ENCODE measurements at regions not wholly inside any gene's neighbourhood (a gene's known extent, or its start where the extent isn't known, plus 50 kb on each side); places are given as distances from the start of the nearest gene placed in this dataset.

- no peak for DNase-seq (ENCODE audit: low read depth)
- TF ChIP-seq CTCF (conservative IDR thresholded peaks at IDR 0.05; ENCODE audit: low read length): no peak
- H3K4me3 ChIP-seq (ENCODE audit: low read length): no peak overlapping the region
Observed at GRCh38 chr4:138488533-138488932, 246.4 kb upstream of the SLC7A11 start.

GRCh38 chr4:138487670-138488069, 245.5 kb upstream of the SLC7A11 start:
- no peak for DNase-seq (ENCODE audit: low read depth)
- no peak overlapping the region for H3K4me3 ChIP-seq (ENCODE audit: low read length)
- no peak for TF ChIP-seq CTCF (conservative IDR thresholded peaks at IDR 0.05; ENCODE audit: low read length)

GRCh38 chr4:138487230-138487629, 245.1 kb upstream of the SLC7A11 start:
- H3K4me3 ChIP-seq (ENCODE audit: low read length): no peak overlapping the region
- TF ChIP-seq CTCF (conservative IDR thresholded peaks at IDR 0.05; ENCODE audit: low read length): no peak
- DNase-seq (ENCODE audit: low read depth): no peak

GRCh38 chr4:138485498-138485897, 243.3 kb upstream of the SLC7A11 start:
- TF ChIP-seq CTCF (conservative IDR thresholded peaks at IDR 0.05; ENCODE audit: low read length): no peak
- H3K4me3 ChIP-seq (ENCODE audit: low read length): no peak overlapping the region
- DNase-seq (ENCODE audit: low read depth): no peak

- no peak for TF ChIP-seq CTCF (conservative IDR thresholded peaks at IDR 0.05; ENCODE audit: low read length)
- no peak overlapping the region for H3K4me3 ChIP-seq (ENCODE audit: low read length)
- no peak for DNase-seq (ENCODE audit: low read depth)
Observed at GRCh38 chr4:138475116-138475515, 233.0 kb upstream of the SLC7A11 start.

- H3K4me3 ChIP-seq (ENCODE audit: low read length): no peak overlapping the region
- DNase-seq (ENCODE audit: low read depth): no peak
- no peak for TF ChIP-seq CTCF (conservative IDR thresholded peaks at IDR 0.05; ENCODE audit: low read length)
Observed at GRCh38 chr4:138473339-138473738, 231.2 kb upstream of the SLC7A11 start.

- H3K4me3 ChIP-seq (ENCODE audit: low read length): no peak overlapping the region
- TF ChIP-seq CTCF (conservative IDR thresholded peaks at IDR 0.05; ENCODE audit: low read length): no peak
- DNase-seq (ENCODE audit: low read depth): no peak
Observed at GRCh38 chr4:138460477-138461414, 218.6 kb upstream of the SLC7A11 start.
